ENCODE measurements at regions not wholly inside any gene's neighbourhood (a gene's known extent, or its start where the extent isn't known, plus 50 kb on each side); places are given as distances from the start of the nearest gene placed in this dataset.

DNA sequence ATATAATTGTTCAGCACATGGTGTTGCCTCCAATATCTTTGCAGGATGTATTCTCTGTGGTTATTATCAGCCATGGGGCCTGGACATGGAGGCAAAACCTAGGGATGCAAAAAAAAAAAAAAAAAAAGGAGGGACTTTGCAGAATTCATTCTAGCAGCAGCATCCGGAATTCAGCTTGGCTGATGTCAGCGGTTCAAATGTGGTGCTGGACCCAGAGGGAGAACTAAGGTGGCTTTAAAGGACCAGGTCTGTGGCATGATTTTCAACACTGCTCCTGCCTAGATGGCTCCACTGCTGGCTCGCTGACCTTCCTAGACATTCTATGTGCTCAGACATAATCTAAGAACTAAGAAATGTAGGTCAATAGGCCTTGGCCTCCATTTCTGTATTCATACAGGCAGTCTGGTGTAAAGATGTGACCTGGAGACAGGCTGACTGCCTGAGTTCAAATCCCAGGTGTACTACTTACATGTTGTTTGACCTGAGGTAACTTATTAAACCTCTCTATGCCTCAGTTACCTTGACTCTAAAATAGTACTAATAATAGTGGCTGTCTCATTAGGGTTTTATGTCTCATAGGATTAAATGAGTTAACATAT lies 108.6 kb downstream of the PPM1A start:
- H3K9me1 ChIP-seq (ENCODE audit: control insufficient read depth, extremely low read depth, insufficient read depth, low read length), result no peaks in the 10 kb centered on the region
- no peaks in the 10 kb centered on the region for H4K20me1 ChIP-seq (ENCODE audit: control insufficient read depth, extremely low read depth, insufficient read depth, low read length)
- FAIRE-seq, result no peak
- no peaks in the 10 kb centered on the region for H3K27me3 ChIP-seq (ENCODE audit: control insufficient read depth, extremely low read depth, insufficient read depth, low read length)
- DNase-seq (ENCODE audit: low read depth, low spot score), result no peak
- H3K27ac ChIP-seq (ENCODE audit: control insufficient read depth, insufficient read depth, low read length), result no peak overlapping the region
- dilution Hi-C loops (cut with MboI; ENCODE audit: extremely low pct_ligation_motif_present, low sequenced_read_pairs), result no loop called here
- no peak overlapping the region for H3K4me3 ChIP-seq (ENCODE audit: control insufficient read depth in 2 of 3, extremely low read depth in 1 of 3, insufficient read depth in 2 of 3, low read depth in 1 of 3, low read length in 3 of 3)
- H3K4me1 ChIP-seq (ENCODE audit: control insufficient read depth, extremely low read depth, insufficient read depth, low read length), result no peaks in the 10 kb centered on the region
- H3K9ac ChIP-seq (ENCODE audit: control insufficient read depth, extremely low read depth, insufficient read depth, low read length), result no peak overlapping the region
- H3K9me3 ChIP-seq (ENCODE audit: control insufficient read depth, low read depth, low read length), result no peaks in the 10 kb centered on the region
- no peak for TF ChIP-seq EZH2 (IDR thresholded peaks at IDR 0.05; ENCODE audit: low read length)
- TF ChIP-seq, protein P1, sequence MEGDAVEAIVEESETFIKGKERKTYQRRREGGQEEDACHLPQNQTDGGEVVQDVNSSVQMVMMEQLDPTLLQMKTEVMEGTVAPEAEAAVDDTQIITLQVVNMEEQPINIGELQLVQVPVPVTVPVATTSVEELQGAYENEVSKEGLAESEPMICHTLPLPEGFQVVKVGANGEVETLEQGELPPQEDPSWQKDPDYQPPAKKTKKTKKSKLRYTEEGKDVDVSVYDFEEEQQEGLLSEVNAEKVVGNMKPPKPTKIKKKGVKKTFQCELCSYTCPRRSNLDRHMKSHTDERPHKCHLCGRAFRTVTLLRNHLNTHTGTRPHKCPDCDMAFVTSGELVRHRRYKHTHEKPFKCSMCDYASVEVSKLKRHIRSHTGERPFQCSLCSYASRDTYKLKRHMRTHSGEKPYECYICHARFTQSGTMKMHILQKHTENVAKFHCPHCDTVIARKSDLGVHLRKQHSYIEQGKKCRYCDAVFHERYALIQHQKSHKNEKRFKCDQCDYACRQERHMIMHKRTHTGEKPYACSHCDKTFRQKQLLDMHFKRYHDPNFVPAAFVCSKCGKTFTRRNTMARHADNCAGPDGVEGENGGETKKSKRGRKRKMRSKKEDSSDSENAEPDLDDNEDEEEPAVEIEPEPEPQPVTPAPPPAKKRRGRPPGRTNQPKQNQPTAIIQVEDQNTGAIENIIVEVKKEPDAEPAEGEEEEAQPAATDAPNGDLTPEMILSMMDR (optimal IDR thresholded peaks at IDR 0.05 in 1 of 3, IDR thresholded peaks at IDR 0.05 in 1 of 3, conservative IDR thresholded peaks at IDR 0.05 in 1 of 3; ENCODE audit: extremely low read depth in 1 of 3, insufficient read depth in 2 of 3, low read length in 3 of 3), result no peak
- no peaks in the 10 kb centered on the region for H3K79me2 ChIP-seq (ENCODE audit: control insufficient read depth, insufficient read depth, low read length)
- no peaks in the 10 kb centered on the region for H3K36me3 ChIP-seq (ENCODE audit: control insufficient read depth in 2 of 2, extremely low read depth in 1 of 2, insufficient read depth in 2 of 2, low read length in 2 of 2)
- H2AFZ ChIP-seq (ENCODE audit: control insufficient read depth, low read length), result no peak overlapping the region
- no peak overlapping the region for H3K4me2 ChIP-seq (ENCODE audit: control insufficient read depth, extremely low read depth, insufficient read depth, low read depth, low read length)

DNA sequence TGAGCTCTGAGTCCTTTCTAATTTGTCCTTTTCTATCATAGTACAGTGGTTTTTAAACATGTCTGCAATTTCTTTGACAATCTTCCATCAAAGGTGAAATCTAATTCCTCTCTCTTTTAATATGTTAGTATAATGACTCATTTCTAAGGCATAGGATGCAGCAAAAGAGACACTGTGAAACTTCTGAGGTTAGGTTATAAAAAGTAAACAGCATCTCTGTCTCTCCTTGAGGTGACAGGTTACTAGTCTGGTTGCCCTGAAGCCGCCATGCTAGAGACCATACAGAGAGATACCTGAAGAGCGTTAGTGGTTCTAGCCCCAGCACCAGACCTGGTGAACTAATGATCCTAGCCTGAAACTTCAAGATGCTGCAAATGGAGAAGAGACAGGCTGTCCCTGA lies 114.3 kb downstream of the PPM1A start:
- no peak for DNase-seq (ENCODE audit: low read depth, low spot score)
- no peak overlapping the region for H3K27ac ChIP-seq (ENCODE audit: control insufficient read depth, insufficient read depth, low read length)
- no peaks in the 10 kb centered on the region for H4K20me1 ChIP-seq (ENCODE audit: control insufficient read depth, extremely low read depth, insufficient read depth, low read length)
- H2AFZ ChIP-seq (ENCODE audit: control insufficient read depth, low read length), result no peak overlapping the region
- no peaks in the 10 kb centered on the region for H3K9me3 ChIP-seq (ENCODE audit: control insufficient read depth, low read depth, low read length)
- no peaks in the 10 kb centered on the region for H3K27me3 ChIP-seq (ENCODE audit: control insufficient read depth, extremely low read depth, insufficient read depth, low read length)
- H3K9me1 ChIP-seq (ENCODE audit: control insufficient read depth, extremely low read depth, insufficient read depth, low read length), result no peaks in the 10 kb centered on the region
- H3K9ac ChIP-seq (ENCODE audit: control insufficient read depth, extremely low read depth, insufficient read depth, low read length), result no peak overlapping the region
- H3K4me3 ChIP-seq (ENCODE audit: control insufficient read depth in 2 of 3, extremely low read depth in 1 of 3, insufficient read depth in 2 of 3, low read depth in 1 of 3, low read length in 3 of 3), result no peak overlapping the region
- H3K4me1 ChIP-seq (ENCODE audit: control insufficient read depth, extremely low read depth, insufficient read depth, low read length), result no peaks in the 10 kb centered on the region
- no peak for FAIRE-seq
- no peak for TF ChIP-seq EZH2 (IDR thresholded peaks at IDR 0.05; ENCODE audit: low read length)
- TF ChIP-seq, protein P1 (optimal IDR thresholded peaks at IDR 0.05 in 1 of 3, IDR thresholded peaks at IDR 0.05 in 1 of 3, conservative IDR thresholded peaks at IDR 0.05 in 1 of 3; ENCODE audit: extremely low read depth in 1 of 3, insufficient read depth in 2 of 3, low read length in 3 of 3), result no peak
- no peak overlapping the region for H3K4me2 ChIP-seq (ENCODE audit: control insufficient read depth, extremely low read depth, insufficient read depth, low read depth, low read length)
- H3K79me2 ChIP-seq (ENCODE audit: control insufficient read depth, insufficient read depth, low read length), result no peaks in the 10 kb centered on the region
- no peaks in the 10 kb centered on the region for H3K36me3 ChIP-seq (ENCODE audit: control insufficient read depth in 2 of 2, extremely low read depth in 1 of 2, insufficient read depth in 2 of 2, low read length in 2 of 2)
- dilution Hi-C loops (cut with MboI; ENCODE audit: extremely low pct_ligation_motif_present, low sequenced_read_pairs), result no loop called here

Measured in keratinocyte (primary cell).